NCI-H2196 (cell line): ENCODE measurements at regions not wholly inside any gene's neighbourhood (a gene's known extent, or its start where the extent isn't known, plus 50 kb on each side); places are given as distances from the start of the nearest gene placed in this dataset.
"Not testable (repeated sequence)": the region's sequence is repeated elsewhere in the genome, so short reads cannot be mapped to it uniquely, and the experiment has no call there.

ENCODE experiments used
- DNase-seq: peaks from one replicate; lab custom pipeline; 2025; ENCODE audit not compliant: unreplicated experiment; lab: John Stamatoyannopoulos, UW

GRCh38 chr19:31054430-31054829 is 294.8 kb downstream of the TSHZ3 start:
- no peak for DNase-seq

GRCh38 chr19:31049431-31049830 is 299.8 kb downstream of the TSHZ3 start:
- DNase-seq, result no peak

GRCh38 chr19:31046024-31046423 is 303.2 kb downstream of the TSHZ3 start:
- no peak for DNase-seq

GRCh38 chr19:31041461-31041860 is 307.8 kb downstream of the TSHZ3 start:
- no peak for DNase-seq

- DNase-seq, result no peak
Measured at GRCh38 chr19:31039151-31039550, 310.1 kb downstream of the TSHZ3 start.

- DNase-seq, result no peak
Measured at GRCh38 chr19:31037286-31037980, 311.8 kb downstream of the TSHZ3 start.

GRCh38 chr19:31031455-31031854 is 317.8 kb downstream of the TSHZ3 start:
- not testable (repeated sequence) for DNase-seq

- no peak for DNase-seq
Measured at GRCh38 chr19:31023038-31023437, 326.2 kb downstream of the TSHZ3 start.

GRCh38 chr19:31018936-31019335 is 330.3 kb downstream of the TSHZ3 start:
- DNase-seq, result no peak

GRCh38 chr19:31015778-31016177 is 333.5 kb downstream of the TSHZ3 start:
- no peak for DNase-seq

- no peak for DNase-seq
Measured at GRCh38 chr19:31014668-31015067, 334.6 kb downstream of the TSHZ3 start.

- DNase-seq, result no peak
Measured at GRCh38 chr19:31013384-31014020, 335.7 kb downstream of the TSHZ3 start.

GRCh38 chr19:31002518-31003244 is 346.6 kb downstream of the TSHZ3 start:
- no peak for DNase-seq

- DNase-seq, result no peak
Measured at GRCh38 chr19:31001991-31002390, 347.2 kb downstream of the TSHZ3 start.

- no peak for DNase-seq
Measured at GRCh38 chr19:31000913-31001312, 348.3 kb downstream of the TSHZ3 start.

GRCh38 chr19:30999726-31000125 is 349.5 kb downstream of the TSHZ3 start:
- DNase-seq, result no peak

GRCh38 chr19:30997222-30997621 is 352.0 kb downstream of the TSHZ3 start:
- no peak for DNase-seq

- DNase-seq, result no peak
Measured at GRCh38 chr19:30978639-30979038, 370.6 kb downstream of the TSHZ3 start.

- no peak for DNase-seq
Measured at GRCh38 chr19:30969591-30969990, 379.6 kb downstream of the TSHZ3 start.

- DNase-seq, result no peak
Measured at GRCh38 chr19:30968841-30969399, 380.3 kb downstream of the TSHZ3 start.

GRCh38 chr19:30968210-30968609 is 381.0 kb downstream of the TSHZ3 start:
- no peak for DNase-seq

GRCh38 chr19:30966486-30966885 is 382.8 kb downstream of the TSHZ3 start:
- no peak for DNase-seq
